GM21717 (cell line): ENCODE measurements at regions not wholly inside any gene's neighbourhood (a gene's known extent, or its start where the extent isn't known, plus 50 kb on each side); places are given as distances from the start of the nearest gene placed in this dataset.

Experiments used
- ATAC-seq: cut with Tn5 transposase; IDR thresholded peaks from one replicate; pipeline ENCODE4 v1.9.1; 2021; ENCODE audit warnings: mild to moderate bottlenecking, moderate library complexity; ENCODE audit not compliant: unreplicated experiment

DNA sequence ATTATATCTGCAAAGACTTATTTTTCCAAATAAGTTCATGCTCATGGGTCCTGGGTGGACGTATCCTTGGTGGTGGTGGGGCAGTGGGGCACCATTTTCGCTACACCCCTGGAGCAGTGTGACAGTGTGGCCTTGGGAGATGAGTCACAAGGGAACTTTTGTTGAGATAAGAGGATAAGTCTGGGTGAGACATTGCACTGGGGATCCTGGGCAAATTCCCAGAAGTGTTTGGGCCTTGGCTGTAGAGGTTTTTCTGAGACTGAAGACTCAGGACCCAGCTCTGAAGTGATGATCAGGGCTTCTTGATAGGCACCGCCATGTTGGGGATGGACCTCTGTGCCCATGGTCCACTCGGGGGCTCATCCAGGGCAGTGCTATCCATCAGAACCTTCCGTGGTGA, 149.4 kb downstream of the MACROH2A1 start:
- ATAC-seq, result no peak

DNA sequence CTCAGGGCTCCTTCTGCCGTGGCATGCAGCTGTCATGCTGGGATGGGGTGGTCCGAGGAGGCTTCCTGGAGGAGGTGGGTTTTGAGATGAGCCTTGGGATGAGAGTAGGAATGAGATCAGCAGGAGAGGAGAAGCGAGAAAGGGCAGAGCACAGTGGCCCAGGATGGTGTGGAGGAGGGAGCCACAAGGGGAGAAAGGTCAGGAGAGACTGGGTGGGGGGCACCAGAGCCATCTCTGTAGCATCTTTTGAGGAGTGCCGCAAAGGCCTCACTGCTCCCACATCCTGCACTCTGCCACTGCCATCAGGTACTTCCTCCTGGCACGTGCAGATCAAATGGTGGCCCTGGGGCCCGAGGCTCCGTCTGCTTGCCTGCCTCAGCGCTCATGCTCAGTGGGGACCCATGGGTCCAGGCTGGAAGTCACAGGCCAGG, 150.2 kb downstream of the MACROH2A1 start:
- ATAC-seq, result no peak

DNA sequence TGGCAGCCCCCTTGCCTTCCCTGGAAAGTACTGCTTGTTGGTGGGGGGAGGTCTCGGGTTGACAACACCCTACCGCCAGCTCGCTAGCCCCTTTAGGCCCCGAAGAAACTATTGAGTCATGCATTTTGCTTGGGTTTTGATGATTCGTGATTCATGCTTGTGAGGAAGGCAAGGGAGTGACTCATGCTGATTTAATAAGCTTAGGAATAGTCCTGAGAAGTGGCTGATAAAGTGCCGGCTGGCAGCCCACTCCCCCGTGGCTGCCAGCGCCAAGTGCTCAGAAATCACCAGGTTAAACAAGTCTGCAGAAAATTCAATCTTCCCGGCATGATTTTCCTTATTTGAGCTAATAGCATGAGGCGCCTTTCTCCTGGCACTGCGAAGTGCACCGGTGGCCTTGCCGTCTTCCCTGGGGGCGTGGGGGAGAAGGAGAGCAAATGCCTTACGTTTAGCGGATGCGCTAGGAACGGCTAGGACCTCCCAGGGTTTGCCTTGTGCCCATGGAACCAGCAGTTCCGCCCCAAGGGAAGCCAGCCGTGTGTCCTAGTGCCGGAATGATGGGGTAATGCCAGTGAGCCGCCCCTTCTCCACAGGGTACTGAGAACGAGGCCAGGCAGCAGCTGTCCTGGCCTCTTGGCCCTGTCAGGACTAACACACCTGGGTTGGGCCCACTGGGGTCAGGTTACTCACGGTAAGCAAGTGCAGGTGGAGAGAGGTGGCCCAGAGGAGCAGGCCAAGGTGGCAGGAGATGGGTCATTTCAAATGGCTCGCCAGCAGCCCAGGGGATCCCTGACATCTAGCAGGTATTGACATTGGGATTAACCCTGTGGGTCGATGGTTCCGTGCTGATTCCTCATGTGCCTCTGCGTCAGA, 151.9 kb downstream of the MACROH2A1 start:
- no peak for ATAC-seq

DNA sequence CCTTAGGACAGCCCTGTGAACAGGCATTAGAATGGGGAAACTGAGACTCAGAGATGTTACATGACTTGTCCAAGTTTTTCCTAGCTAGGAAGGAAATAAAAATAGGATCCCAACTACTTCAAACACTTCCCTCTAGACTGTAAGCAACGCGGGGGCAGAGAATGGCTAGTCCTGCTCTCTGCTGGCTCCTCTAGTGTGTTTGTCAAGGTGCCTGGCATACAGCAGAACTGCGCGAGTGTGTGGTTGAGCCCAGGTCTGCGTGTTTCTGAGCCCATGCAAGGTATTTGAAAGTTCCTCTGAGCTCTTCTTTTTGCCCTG, 152.5 kb downstream of the MACROH2A1 start:
- no peak for ATAC-seq

DNA sequence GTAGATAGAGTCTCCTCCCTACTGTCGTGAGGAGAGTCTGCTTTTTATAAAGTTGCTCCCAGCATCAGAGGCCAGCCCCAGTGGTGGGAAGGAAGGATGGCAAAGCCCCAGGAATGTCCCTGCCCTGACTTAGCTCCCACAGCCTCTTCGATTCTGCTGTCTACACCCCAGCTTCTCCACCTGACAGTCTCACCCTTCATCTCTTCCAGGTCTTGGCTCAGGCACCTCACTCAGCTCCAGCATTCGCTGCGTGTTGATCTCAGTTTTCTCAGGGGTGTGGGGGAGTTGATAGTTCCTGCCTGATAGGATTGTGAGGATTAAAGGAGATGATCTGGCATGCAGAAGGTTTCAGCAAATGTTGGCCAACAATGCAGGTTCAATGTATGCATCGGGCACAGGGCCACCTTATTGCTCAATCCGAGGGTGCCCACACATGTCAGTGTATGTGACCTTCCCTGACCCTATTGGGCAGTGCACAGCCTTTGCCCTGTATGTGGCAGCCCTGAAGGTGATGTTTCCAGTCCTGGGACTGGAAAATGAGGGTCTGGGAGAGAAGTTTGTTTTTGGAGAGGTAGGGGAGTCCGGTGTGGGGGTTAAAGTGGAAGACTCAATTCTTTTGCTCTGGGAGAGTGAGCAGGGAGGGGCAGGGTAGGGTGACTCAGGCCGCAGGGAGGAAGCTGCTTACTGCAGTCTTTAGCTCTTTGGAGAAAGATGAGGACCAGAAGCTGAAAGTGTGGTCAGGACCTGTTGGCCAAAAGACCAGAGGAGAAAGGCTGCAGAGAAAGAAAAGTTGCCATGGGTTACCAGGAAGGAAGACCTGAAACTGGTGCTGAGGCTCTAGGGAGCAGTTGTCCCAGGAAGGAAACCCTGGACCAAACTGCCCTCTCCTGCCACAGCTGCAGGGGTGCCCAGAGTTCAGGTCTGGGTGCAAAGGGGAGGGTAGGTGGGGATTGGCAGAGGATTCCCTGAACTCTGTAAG, 153.2 kb downstream of the MACROH2A1 start:
- no peak for ATAC-seq

DNA sequence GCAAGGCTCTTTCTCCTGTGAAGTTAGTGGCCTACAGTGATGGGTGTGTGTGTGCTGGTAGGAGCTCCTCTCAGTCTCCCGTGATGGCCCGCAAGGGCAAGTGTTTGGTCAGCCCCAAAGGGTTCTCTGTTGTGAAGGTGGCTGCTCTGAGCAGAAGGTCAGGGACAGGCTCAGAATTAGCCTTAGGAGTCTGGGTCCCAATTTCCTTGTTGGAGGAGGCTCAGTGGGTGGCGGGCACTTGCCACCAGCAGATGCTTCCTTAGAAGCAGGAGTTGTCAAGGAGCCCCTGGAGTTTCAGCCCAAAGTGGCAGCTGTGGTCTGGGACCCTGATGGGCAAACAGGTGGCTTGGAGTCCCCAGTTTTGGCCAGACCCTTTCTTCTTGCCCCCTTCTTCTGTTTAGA, 154.4 kb downstream of the MACROH2A1 start:
- no peak for ATAC-seq

DNA sequence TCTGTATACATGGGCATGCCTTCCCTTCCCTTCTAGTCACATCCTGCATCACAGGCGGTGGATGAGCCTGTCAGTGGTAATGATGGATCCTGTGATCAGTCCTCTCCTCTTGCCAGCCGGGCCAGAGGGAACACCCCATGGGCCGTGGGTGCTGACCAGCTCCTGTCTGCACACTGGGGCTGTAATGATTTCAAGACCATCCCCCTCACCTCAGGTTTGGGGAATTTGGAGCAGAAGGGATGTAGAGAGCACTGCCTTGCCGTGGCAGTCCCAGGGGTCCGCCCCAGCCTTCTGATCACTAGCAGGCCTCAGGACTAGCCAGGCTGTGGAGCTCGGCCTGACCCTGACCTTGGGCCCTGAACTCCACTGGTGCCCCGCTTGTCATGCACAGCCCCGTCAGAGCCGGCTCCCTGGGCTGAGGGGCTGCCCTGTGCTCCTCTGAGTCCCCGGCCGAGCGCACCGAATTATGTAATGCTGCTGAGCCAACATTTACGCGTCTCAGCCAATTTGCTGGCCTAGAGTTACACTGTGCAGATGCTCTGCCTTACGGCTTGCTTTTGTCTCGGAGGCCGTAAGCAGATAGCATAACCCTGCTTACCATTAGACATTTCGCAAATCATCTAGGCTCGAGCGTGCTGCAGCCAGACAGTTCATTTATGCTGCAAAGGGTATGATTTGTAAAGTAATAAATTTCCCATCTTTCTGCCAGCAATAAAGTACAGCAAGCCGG, 155.3 kb downstream of the MACROH2A1 start:
- no peak for ATAC-seq

DNA sequence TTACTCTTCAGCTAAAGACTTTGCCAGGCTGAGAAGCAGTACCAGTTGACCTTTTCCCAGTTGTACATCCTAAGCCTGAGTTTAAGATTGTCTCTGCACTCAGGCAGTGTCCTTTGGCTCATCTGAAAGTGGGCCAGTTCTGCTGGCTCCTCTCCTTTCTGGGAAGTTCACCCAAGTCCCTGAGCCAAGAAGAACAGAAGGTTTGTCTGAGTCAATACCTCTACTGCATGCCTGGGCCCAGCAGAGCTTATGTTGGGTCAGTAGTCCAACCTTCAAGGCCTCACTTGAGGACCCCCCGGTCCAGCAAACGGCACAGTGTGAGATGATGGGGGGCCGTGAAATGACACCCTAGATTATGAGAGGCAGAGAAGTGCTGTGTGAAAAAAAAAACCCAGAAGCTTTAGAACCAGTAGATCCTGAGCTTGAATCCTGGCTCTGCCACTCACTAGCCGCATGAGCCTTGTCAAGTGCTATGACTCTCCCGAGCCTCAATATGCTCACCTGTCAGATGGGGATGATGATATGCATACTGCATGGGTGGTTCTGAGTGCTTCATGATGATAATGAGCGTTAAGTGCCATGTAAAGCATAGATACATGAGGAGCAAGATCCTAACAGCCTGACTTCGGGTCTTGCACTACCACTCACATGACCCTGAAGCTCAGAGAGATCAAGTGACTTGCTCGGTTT, 156.0 kb downstream of the MACROH2A1 start:
- no peak for ATAC-seq

DNA sequence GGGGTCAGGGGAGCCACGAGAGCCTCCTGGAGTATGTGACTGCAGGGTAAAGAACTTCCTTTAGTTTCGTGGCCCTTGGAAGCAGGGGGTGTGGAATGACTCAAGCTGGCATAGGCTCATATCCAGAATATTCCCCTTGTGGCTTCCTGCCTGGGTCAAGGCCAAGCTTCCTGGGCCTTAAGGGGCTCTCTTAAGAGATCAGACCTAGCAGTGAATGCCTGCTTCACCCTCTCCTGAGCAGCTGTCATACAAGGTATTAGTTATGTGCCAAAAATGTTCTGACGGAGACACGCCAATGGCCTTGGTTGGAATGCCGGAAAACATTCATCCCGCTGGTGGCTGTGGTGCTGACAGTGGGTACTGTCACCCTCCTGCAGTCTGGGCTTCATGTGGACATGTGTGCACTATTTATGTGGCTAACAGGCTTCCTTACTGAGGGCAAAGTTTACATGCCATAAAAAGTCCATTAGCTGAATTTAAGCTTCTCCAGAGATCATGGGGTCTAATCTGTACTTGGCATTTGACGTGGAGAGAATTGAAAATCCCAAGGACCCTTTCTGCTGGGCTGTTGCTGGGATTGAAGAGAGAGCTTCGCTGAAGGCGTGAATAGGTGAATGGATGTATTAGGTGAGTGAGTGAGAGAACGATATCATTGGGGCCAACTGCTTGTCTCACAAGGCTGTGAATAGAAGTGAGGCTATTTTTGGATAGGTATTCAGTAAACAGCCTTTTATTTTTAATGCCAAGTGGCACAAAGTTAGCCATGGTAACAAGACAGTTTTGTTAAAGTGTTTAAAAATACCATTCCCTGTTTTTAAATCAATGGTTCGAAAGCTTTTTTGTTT, 156.8 kb downstream of the MACROH2A1 start:
- no peak for ATAC-seq

DNA sequence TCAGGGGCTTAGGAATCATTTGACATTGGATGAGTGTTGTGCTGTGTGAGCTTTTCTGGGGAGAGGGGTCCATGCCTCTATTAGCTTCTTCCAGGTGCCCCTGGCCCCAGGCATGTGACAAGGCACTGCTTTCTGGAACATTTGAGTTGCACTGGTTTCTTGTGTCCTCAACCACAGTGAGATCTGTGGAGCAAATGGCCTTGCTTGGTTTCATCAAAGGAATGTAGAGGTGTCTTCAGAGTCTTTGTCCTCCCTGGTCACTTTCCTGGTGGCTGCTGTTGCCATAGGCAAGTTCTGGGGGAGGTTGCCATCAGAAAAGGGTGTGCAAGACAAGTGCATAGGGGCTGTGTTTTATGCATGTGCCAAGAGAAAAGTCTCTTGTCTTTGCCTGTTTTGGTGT, 157.5 kb downstream of the MACROH2A1 start:
- no peak for ATAC-seq

DNA sequence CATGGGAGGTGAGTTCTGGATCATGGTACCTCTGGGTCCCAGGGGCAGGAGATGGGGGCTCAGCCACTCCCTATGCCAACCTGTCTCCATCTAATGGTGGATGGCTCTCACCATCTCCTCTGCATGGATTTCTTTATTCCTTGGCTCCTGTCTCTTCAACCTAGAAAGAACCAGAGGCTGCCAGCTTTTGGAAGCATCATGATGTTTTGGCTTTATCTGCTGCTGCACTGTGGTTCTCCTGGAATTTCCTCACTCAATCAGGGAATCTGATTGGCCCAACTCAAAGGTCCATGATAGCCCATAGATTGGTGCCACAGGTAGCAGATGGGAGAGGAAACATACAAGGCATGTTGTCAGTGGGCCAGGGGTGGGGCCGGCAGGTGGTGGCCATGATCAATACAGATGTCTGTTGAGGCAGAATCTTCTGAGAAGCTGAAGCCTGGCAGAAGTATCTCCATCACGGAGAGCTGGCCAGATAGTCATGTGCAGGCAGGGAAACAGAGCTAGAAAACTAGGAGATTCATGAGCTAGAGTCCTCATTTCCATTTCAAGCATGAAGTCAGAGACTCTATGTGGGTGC, 158.2 kb downstream of the MACROH2A1 start:
- no peak for ATAC-seq

DNA sequence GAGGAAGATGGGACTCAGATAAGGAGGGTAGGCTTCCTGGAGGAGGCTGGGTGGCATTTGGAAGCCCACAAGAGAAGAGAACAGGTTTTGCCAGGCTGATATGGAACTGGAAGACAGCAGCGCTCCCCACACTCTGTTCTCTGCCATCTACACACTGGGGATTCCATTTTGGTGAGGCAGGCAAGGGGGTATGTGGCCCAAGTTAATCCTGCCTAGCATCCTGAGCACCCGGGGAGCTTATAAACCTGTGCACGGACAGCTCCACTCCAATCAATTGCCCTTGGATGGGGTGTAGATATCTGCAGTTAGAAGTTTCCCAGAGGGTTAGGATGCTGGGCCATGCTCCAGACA, 158.8 kb downstream of the MACROH2A1 start:
- no peak for ATAC-seq

DNA sequence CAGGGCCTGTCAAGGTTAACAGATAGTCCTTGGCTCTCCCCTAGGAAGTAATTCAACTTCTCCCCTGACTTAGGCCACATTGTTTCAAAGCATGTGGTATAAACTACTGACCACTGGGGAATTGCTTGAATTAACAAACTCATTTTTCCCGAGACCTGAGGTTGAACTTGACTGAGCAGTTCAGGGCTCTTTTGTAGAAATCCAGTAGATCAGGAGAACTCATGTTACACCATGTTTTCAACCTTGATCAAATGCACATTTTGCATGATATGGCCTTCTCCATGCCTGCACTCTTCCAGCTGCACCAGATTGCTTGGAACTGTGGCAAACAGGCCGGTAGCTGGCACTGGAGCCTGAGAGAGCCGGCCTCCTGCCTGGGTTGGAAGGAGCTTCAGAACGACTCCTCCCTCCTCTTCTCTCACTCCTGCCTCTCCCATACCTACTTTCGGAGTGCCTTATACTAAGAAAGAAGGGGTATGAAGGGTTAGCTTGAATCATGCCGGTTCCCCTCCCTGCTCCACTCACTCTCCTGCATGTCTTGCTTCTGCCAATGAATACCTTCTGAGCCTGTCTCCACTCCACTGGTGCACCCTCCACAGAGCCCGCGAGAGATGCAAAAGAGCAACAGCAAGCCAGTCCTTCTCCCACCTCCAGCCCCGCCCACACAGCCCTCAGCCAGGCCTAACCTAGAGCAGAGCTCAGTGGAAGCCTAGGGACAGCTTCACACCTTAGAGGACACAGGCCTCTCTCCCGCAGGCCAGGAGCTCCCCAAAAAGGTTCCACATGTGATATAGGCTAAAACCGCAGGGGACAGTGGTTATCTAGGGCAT, 159.4 kb downstream of the MACROH2A1 start:
- no peak for ATAC-seq

DNA sequence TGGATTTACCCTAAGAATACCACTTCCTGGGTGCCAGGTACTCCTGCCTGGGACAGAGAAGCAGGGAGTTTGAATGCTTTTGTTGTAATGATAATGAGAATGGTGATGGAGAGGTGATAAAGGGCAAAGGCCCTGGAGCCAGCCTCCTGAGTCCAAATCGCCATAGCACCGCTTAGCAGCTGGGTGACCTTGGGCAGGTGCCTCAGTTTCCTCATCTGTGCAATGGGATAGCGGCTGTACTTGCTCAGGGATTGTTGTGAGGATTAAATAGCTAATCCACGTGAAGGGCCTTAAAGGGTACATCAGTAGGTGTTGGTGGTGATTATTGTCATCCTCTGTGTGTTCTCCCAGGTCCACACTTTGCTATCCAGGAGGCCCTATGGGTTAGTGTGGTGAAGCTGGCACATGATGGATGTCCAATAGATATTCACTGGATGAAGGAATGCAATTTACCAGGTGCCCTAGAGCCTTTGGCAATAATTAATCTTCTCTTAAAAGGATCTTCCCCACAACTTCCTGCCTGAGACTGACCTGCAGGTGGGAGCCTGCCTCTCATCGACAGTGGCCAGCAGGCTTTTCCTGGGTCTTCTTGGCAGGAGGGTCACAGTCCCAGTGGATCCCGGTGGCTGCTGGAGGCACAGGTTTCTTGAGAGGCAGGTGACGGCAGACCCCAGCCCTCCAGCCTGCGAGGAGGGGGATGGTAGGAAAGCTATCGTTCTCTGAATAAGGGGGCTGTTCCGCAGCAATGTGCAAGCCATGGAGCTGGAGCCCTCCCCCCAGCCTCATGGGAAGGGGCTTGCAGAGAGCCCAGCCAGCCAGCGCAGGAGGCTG, 160.2 kb downstream of the MACROH2A1 start:
- ATAC-seq, result no peak

DNA sequence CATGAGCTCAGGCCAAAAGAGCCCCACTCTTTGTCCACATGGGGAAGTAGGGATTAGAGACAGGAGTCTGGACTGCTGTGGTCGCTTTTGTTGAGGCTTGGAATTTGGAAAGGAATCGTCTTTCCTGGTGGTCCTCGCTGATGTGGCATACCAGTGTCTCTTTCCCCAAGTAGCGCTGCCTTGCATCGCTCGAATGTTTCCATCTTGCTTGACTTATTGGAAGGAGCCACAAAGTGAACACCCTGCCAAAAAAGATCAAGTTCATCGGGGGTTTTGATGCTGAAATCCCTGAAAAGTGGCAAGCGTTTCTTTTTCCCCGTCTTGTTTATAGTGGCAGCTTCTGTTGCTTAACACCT, 161.3 kb downstream of the MACROH2A1 start:
- ATAC-seq, result no peak

DNA sequence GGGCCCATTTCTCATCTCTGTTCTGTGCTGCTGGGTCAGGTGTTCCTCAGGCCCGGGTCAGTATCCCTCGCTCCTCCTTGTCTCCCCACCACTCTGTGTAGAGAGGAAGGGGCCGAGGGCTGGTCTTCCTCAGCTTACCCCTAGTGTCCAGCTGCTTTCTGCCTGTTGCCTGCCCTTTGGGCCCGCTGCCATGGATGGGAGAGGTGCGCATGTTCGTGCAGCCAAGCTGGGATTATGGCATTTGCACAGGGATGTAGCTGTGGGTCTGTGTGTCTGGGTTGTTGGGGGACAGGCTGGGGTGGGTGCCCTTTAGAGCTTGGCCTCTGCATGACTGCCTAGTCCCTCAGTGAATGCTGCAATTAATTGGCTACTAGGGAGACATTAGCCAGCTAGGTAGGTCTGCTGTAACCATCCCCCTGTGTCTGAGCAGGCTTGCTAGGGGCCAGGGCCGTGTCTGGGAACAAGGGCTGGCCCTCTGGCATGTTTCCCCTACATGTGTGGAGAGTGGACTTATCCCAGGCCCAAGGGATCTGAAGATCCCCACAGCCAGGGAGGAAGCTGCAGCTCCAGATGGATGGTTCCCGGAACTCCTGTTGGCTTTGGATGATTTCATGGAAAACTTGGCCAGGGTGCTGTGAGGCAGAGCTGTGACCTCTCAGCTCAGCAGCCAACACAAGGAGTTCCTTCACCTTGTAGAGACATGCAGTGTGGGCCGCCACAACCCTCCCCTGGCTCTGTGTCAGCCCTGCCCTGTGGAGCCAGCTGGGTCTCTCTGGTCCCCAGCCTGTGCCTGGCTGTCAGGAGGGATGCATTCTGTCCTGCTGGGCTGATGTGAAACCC, 161.9 kb downstream of the MACROH2A1 start:
- ATAC-seq, result no peak
